CD4-positive, CD25-positive, alpha-beta regulatory T cell (primary cell): ENCODE measurements at regions not wholly inside any gene's neighbourhood (a gene's known extent, or its start where the extent isn't known, plus 50 kb on each side); places are given as distances from the start of the nearest gene placed in this dataset.
"Not testable (repeated sequence)": the region's sequence is repeated elsewhere in the genome, so short reads cannot be mapped to it uniquely, and the experiment has no call there.

Experiments
- ATAC-seq, 2 donors: fragments of 150-1000 bp; cut with Tn5 transposase; one replicate each; pipeline ENCODE4 v1.10.0; 2021; ENCODE audit warnings: low read depth in 2 of 2, moderate number of reproducible peaks in 2 of 2, moderate library complexity in 1 of 2
- DNase-seq, 3 donors: peaks; one replicate each; pipeline versions ENCODE4 v3.0.0 to v3.0.0-alpha.2; 2012 to 2022; ENCODE audit warnings: mixed read lengths in 1 of 3
- H3K27ac ChIP-seq: one replicate; pipeline ENCODE4 v1.7.0; 2013; ENCODE audit warnings: mild to moderate bottlenecking, low read length; ENCODE audit not compliant: insufficient read depth, poor library complexity, severe bottlenecking
- H3K27me3 ChIP-seq: one replicate; pipeline ENCODE4 v1.7.0; 2013; ENCODE audit warnings: low read length; ENCODE audit not compliant: control insufficient read depth, insufficient read depth
- H3K36me3 ChIP-seq: one replicate; pipeline ENCODE4 v1.7.0; 2013; ENCODE audit warnings: mild to moderate bottlenecking, low read length, moderate library complexity; ENCODE audit not compliant: control insufficient read depth, insufficient read depth
- H3K4me1 ChIP-seq: 2 replicates; pipeline ENCODE4 v1.7.0; 2013; ENCODE audit warnings: mild to moderate bottlenecking, low read length; ENCODE audit not compliant: insufficient read depth, control insufficient read depth, poor library complexity, severe bottlenecking
- H3K4me3 ChIP-seq: one replicate; pipeline ENCODE4 v1.7.0; 2013; ENCODE audit warnings: low read depth, mild to moderate bottlenecking, low read length, moderate library complexity
- H3K9me3 ChIP-seq, 2 experiments: 1 replicate in 1 of 2; 2 replicates in 1 of 2; pipeline ENCODE4 v1.7.0; 2013; ENCODE audit warnings: low read length in 2 of 2, mild to moderate bottlenecking in 1 of 2, moderate library complexity in 1 of 2; ENCODE audit not compliant: control insufficient read depth in 2 of 2
- H3K27ac Mint-ChIP-seq, 3 donors: one replicate each; pipeline ENCODE4 v1.8.0; 2020 to 2022; ENCODE audit warnings: mild to moderate bottlenecking in 3 of 3, mixed read lengths in 3 of 3, moderate library complexity in 2 of 3
- H3K27me3 Mint-ChIP-seq: one replicate; pipeline ENCODE4 v1.8.0; 2022; ENCODE audit warnings: mild to moderate bottlenecking, mixed read lengths
- H3K36me3 Mint-ChIP-seq: one replicate; pipeline ENCODE4 v1.8.0; 2020; ENCODE audit warnings: mixed read lengths
- H3K4me1 Mint-ChIP-seq, 4 donors: one replicate each; pipeline ENCODE4 v1.8.0; 2020 to 2022; ENCODE audit warnings: mixed read lengths in 4 of 4, mild to moderate bottlenecking in 1 of 4
- H3K4me3 Mint-ChIP-seq, 4 donors: one replicate each; pipeline ENCODE4 v1.8.0; 2020 to 2022; ENCODE audit warnings: mild to moderate bottlenecking in 4 of 4, mixed read lengths in 4 of 4, moderate library complexity in 3 of 4
- H3K9me3 Mint-ChIP-seq, 7 donors: one replicate each; pipeline ENCODE4 v1.8.0; 2020 to 2022; ENCODE audit warnings: mixed read lengths in 7 of 7, mild to moderate bottlenecking in 3 of 7, moderate library complexity in 2 of 7

- no peak overlapping the region for H3K27ac Mint-ChIP-seq
- no peak overlapping the region for H3K27ac ChIP-seq
- no peaks in the 10 kb centered on the region for H3K9me3 ChIP-seq
- H3K4me1 Mint-ChIP-seq, result peaks cover 0 to 5% (median 0%) of the 10 kb centered on the region in 4 donors
- no peaks in the 10 kb centered on the region for H3K36me3 ChIP-seq
- DNase-seq, result no peak
- H3K9me3 Mint-ChIP-seq, result peaks cover 0 to 7% (median 5%) of the 10 kb centered on the region in 7 donors
- no peak overlapping the region for H3K4me3 Mint-ChIP-seq
- peaks cover 5% of the 10 kb centered on the region for H3K27me3 Mint-ChIP-seq
- no peak for ATAC-seq
- no peaks in the 10 kb centered on the region for H3K36me3 Mint-ChIP-seq
- H3K27me3 ChIP-seq, result no peaks in the 10 kb centered on the region
- no peak overlapping the region for H3K4me3 ChIP-seq
- no peaks in the 10 kb centered on the region for H3K4me1 ChIP-seq
Observed at GRCh38 chr15:87563869-87564268, 692.7 kb downstream of the NTRK3 start.

GRCh38 chr15:87562203-87562602 lies 694.3 kb downstream of the NTRK3 start:
- Histone ChIP-seq H3K4me1 (no peaks in the 10 kb centered on the region), H3K9me3 (no peaks in the 10 kb centered on the region), H3K4me3 (no peak overlapping the region), H3K27me3 (no peaks in the 10 kb centered on the region), H3K36me3 (no peaks in the 10 kb centered on the region), H3K27ac (no peak overlapping the region)
- H3K27ac Mint-ChIP-seq, result no peak overlapping the region
- H3K9me3 Mint-ChIP-seq, result peaks cover 3 to 7% (median 5%) of the 10 kb centered on the region in 7 donors
- H3K36me3 Mint-ChIP-seq, result no peaks in the 10 kb centered on the region
- H3K27me3 Mint-ChIP-seq, result no peaks in the 10 kb centered on the region
- DNase-seq (no peak), ATAC-seq (no peak)
- no peak overlapping the region for H3K4me3 Mint-ChIP-seq
- H3K4me1 Mint-ChIP-seq, result no peaks in the 10 kb centered on the region

GRCh38 chr15:87561641-87562040 lies 694.9 kb downstream of the NTRK3 start:
- DNase-seq (no peak), ATAC-seq (no peak)
- Mint-ChIP-seq H3K27me3 (no peaks in the 10 kb centered on the region), H3K36me3 (no peaks in the 10 kb centered on the region), H3K4me3 (no peak overlapping the region), H3K9me3 (peaks cover 3 to 7% (median 5%) of the 10 kb centered on the region in 7 donors), H3K4me1 (no peaks in the 10 kb centered on the region), H3K27ac (no peak overlapping the region)
- no peak overlapping the region for H3K4me3 ChIP-seq
- no peaks in the 10 kb centered on the region for H3K9me3 ChIP-seq
- H3K36me3 ChIP-seq, result no peaks in the 10 kb centered on the region
- H3K27ac ChIP-seq, result no peak overlapping the region
- no peaks in the 10 kb centered on the region for H3K27me3 ChIP-seq
- H3K4me1 ChIP-seq, result no peaks in the 10 kb centered on the region

GRCh38 chr15:87557881-87558280 lies 698.7 kb downstream of the NTRK3 start:
- Histone ChIP-seq H3K4me1 (no peaks in the 10 kb centered on the region), H3K9me3 (no peaks in the 10 kb centered on the region), H3K27ac (no peak overlapping the region), H3K4me3 (no peak overlapping the region), H3K27me3 (no peaks in the 10 kb centered on the region), H3K36me3 (no peaks in the 10 kb centered on the region)
- no peak overlapping the region for H3K27ac Mint-ChIP-seq
- no peaks in the 10 kb centered on the region for H3K27me3 Mint-ChIP-seq
- H3K9me3 Mint-ChIP-seq, result peaks cover 2 to 21% (median 10%) of the 10 kb centered on the region in 7 donors
- no peaks in the 10 kb centered on the region for H3K4me1 Mint-ChIP-seq
- no peaks in the 10 kb centered on the region for H3K36me3 Mint-ChIP-seq
- ATAC-seq (no peak), DNase-seq (no peak)
- H3K4me3 Mint-ChIP-seq, result no peak overlapping the region

GRCh38 chr15:87556886-87557285 lies 699.7 kb downstream of the NTRK3 start:
- H3K4me3 Mint-ChIP-seq, result no peak overlapping the region

GRCh38 chr15:87549860-87550259 lies 706.7 kb downstream of the NTRK3 start:
- DNase-seq (no peak), ATAC-seq (no peak)
- no peak overlapping the region for H3K27ac Mint-ChIP-seq
- no peaks in the 10 kb centered on the region for H3K36me3 ChIP-seq
- H3K9me3 ChIP-seq, result no peaks in the 10 kb centered on the region
- no peaks in the 10 kb centered on the region for H3K4me1 Mint-ChIP-seq
- no peak overlapping the region for H3K27ac ChIP-seq
- H3K4me3 Mint-ChIP-seq, result no peak overlapping the region
- no peaks in the 10 kb centered on the region for H3K4me1 ChIP-seq
- H3K27me3 Mint-ChIP-seq, result no peaks in the 10 kb centered on the region
- no peaks in the 10 kb centered on the region for H3K36me3 Mint-ChIP-seq
- no peak overlapping the region for H3K4me3 ChIP-seq
- no peaks in the 10 kb centered on the region for H3K27me3 ChIP-seq
- H3K9me3 Mint-ChIP-seq, result peaks cover 1 to 14% (median 6%) of the 10 kb centered on the region in 7 donors

More at GRCh38 chr15:87556886-87557285, 699.7 kb downstream of the NTRK3 start:
- no peaks in the 10 kb centered on the region for H3K9me3 ChIP-seq
- no peaks in the 10 kb centered on the region for H3K27me3 ChIP-seq
- peaks cover under 1 to 21% (median 5%) of the 10 kb centered on the region in 7 donors for H3K9me3 Mint-ChIP-seq
- ATAC-seq (no peak), DNase-seq (no peak)
- no peak overlapping the region for H3K27ac Mint-ChIP-seq
- H3K4me1 ChIP-seq, result no peaks in the 10 kb centered on the region
- H3K4me1 Mint-ChIP-seq, result no peaks in the 10 kb centered on the region
- H3K27ac ChIP-seq, result no peak overlapping the region
- no peaks in the 10 kb centered on the region for H3K27me3 Mint-ChIP-seq
- no peaks in the 10 kb centered on the region for H3K36me3 ChIP-seq
- no peak overlapping the region for H3K4me3 ChIP-seq
- no peaks in the 10 kb centered on the region for H3K36me3 Mint-ChIP-seq

- Mint-ChIP-seq H3K4me1 (no peaks in the 10 kb centered on the region), H3K36me3 (no peaks in the 10 kb centered on the region), H3K27me3 (no peaks in the 10 kb centered on the region), H3K4me3 (no peak overlapping the region), H3K27ac (no peak overlapping the region), H3K9me3 (peaks cover 1 to 13% (median 7%) of the 10 kb centered on the region in 7 donors)
- Histone ChIP-seq H3K36me3 (no peaks in the 10 kb centered on the region), H3K4me1 (no peaks in the 10 kb centered on the region), H3K27ac (no peak overlapping the region), H3K9me3 (no peaks in the 10 kb centered on the region), H3K27me3 (no peaks in the 10 kb centered on the region), H3K4me3 (no peak overlapping the region)
- DNase-seq, result no peak
- no peak for ATAC-seq
Observed at GRCh38 chr15:87549296-87549695, 707.2 kb downstream of the NTRK3 start.

GRCh38 chr15:87548590-87548989 lies 707.9 kb downstream of the NTRK3 start:
- H3K9me3 ChIP-seq, H3K4me1 Mint-ChIP-seq, H3K27ac ChIP-seq, H3K27me3 ChIP-seq, H3K27ac Mint-ChIP-seq, H3K4me3 ChIP-seq, H3K4me1 ChIP-seq, ATAC-seq, H3K36me3 Mint-ChIP-seq, DNase-seq, H3K27me3 Mint-ChIP-seq, H3K36me3 ChIP-seq, H3K4me3 Mint-ChIP-seq: not testable (repeated sequence)
- peaks cover 1 to 10% (median 7%) of the 10 kb centered on the region in 7 donors for H3K9me3 Mint-ChIP-seq
